ENCODE measurements at regions not wholly inside any gene's neighbourhood (a gene's known extent, or its start where the extent isn't known, plus 50 kb on each side); places are given as distances from the start of the nearest gene placed in this dataset.
"Not testable (repeated sequence)": the region's sequence is repeated elsewhere in the genome, so short reads cannot be mapped to it uniquely, and the experiment has no call there.

GRCh38 chr3:181493423-181493822, 218.3 kb upstream of the SOX2 start:
- H3K9me3 Mint-ChIP-seq (ENCODE audit: low read depth), result no peaks in the 10 kb centered on the region
- no peak for TF ChIP-seq CTCF (IDR thresholded peaks at IDR 0.05; ENCODE audit: unreplicated experiment)
- no peaks in the 10 kb centered on the region for H3K27me3 Mint-ChIP-seq

GRCh38 chr3:181488536-181488935, 223.2 kb upstream of the SOX2 start:
- TF ChIP-seq CTCF (IDR thresholded peaks at IDR 0.05; ENCODE audit: unreplicated experiment), result no peak
- Mint-ChIP-seq H3K36me3 (ENCODE audit: insufficient read depth) (no peaks in the 10 kb centered on the region), H3K9me3 (ENCODE audit: low read depth) (no peaks in the 10 kb centered on the region), H3K4me3 (ENCODE audit: low read depth) (no peak overlapping the region), H3K27ac (no peak overlapping the region), H3K4me1 (ENCODE audit: low read depth) (no peaks in the 10 kb centered on the region), H3K27me3 (no peaks in the 10 kb centered on the region)
- no peak for DNase-seq (ENCODE audit: low spot score, unreplicated experiment)

More at GRCh38 chr3:181493423-181493822, 218.3 kb upstream of the SOX2 start:
- H3K4me1 Mint-ChIP-seq (ENCODE audit: low read depth), result peaks cover 2% of the 10 kb centered on the region
- DNase-seq (ENCODE audit: low spot score, unreplicated experiment), result no peak
- no peaks in the 10 kb centered on the region for H3K36me3 Mint-ChIP-seq (ENCODE audit: insufficient read depth)
- H3K27ac Mint-ChIP-seq, result no peak overlapping the region
- H3K4me3 Mint-ChIP-seq (ENCODE audit: low read depth), result no peak overlapping the region

- Mint-ChIP-seq H3K27me3 (no peaks in the 10 kb centered on the region), H3K36me3 (ENCODE audit: insufficient read depth) (no peaks in the 10 kb centered on the region), H3K9me3 (ENCODE audit: low read depth) (no peaks in the 10 kb centered on the region), H3K27ac (no peak overlapping the region), H3K4me1 (ENCODE audit: low read depth) (no peaks in the 10 kb centered on the region), H3K4me3 (ENCODE audit: low read depth) (no peak overlapping the region)
- no peak for DNase-seq (ENCODE audit: low spot score, unreplicated experiment)
- no peak for TF ChIP-seq CTCF (IDR thresholded peaks at IDR 0.05; ENCODE audit: unreplicated experiment)
These were observed 224.3 kb upstream of the SOX2 start for GRCh38 chr3:181487236-181487978.

GRCh38 chr3:181486141-181486885, 225.4 kb upstream of the SOX2 start:
- no peak overlapping the region for H3K4me3 Mint-ChIP-seq (ENCODE audit: low read depth)
- H3K27me3 Mint-ChIP-seq, result no peaks in the 10 kb centered on the region
- H3K9me3 Mint-ChIP-seq (ENCODE audit: low read depth), result peaks cover 3% of the 10 kb centered on the region
- H3K27ac Mint-ChIP-seq, result no peak overlapping the region
- TF ChIP-seq CTCF (IDR thresholded peaks at IDR 0.05; ENCODE audit: unreplicated experiment), result no peak
- no peak for DNase-seq (ENCODE audit: low spot score, unreplicated experiment)
- no peaks in the 10 kb centered on the region for H3K36me3 Mint-ChIP-seq (ENCODE audit: insufficient read depth)
- no peaks in the 10 kb centered on the region for H3K4me1 Mint-ChIP-seq (ENCODE audit: low read depth)

- H3K27me3 Mint-ChIP-seq, result no peaks in the 10 kb centered on the region
- DNase-seq (ENCODE audit: low spot score, unreplicated experiment), result no peak
- H3K9me3 Mint-ChIP-seq (ENCODE audit: low read depth), result peaks cover 17% of the 10 kb centered on the region
- no peaks in the 10 kb centered on the region for H3K36me3 Mint-ChIP-seq (ENCODE audit: insufficient read depth)
- TF ChIP-seq CTCF (IDR thresholded peaks at IDR 0.05; ENCODE audit: unreplicated experiment), result no peak
- H3K27ac Mint-ChIP-seq, result no peak overlapping the region
- no peak overlapping the region for H3K4me3 Mint-ChIP-seq (ENCODE audit: low read depth)
- no peaks in the 10 kb centered on the region for H3K4me1 Mint-ChIP-seq (ENCODE audit: low read depth)
These were observed 227.7 kb upstream of the SOX2 start for GRCh38 chr3:181484026-181484425.

- not testable (repeated sequence) for H3K4me1 Mint-ChIP-seq (ENCODE audit: low read depth); H3K36me3 Mint-ChIP-seq (ENCODE audit: insufficient read depth); H3K27ac Mint-ChIP-seq; DNase-seq (ENCODE audit: low spot score, unreplicated experiment); H3K4me3 Mint-ChIP-seq (ENCODE audit: low read depth); H3K27me3 Mint-ChIP-seq
- peaks cover 34% of the 10 kb centered on the region for H3K9me3 Mint-ChIP-seq (ENCODE audit: low read depth)
These were observed 236.6 kb upstream of the SOX2 start for GRCh38 chr3:181475146-181475545.
